Renal cortical epithelial cell (primary cell): ENCODE measurements at regions not wholly inside any gene's neighbourhood (a gene's known extent, or its start where the extent isn't known, plus 50 kb on each side); places are given as distances from the start of the nearest gene placed in this dataset.

Experiments used
- DNase-seq: peaks from one replicate; pipeline ENCODE4 v3.0.0-alpha.2; 2011; ENCODE audit warnings: low read depth

- peak; percentile 2 for DNase-seq
These were observed 101.8 kb downstream of the SAMD9 start for GRCh38 chr7:93015779-93016481.

- peak; percentile 40 for DNase-seq
These were observed 102.5 kb downstream of the SAMD9 start for GRCh38 chr7:93015101-93015778.

GRCh38 chr7:93014410-93014809 is 103.4 kb downstream of the SAMD9 start:
- peak; percentile 20 for DNase-seq

GRCh38 chr7:93013446-93014061 is 104.2 kb downstream of the SAMD9 start:
- no peak for DNase-seq

- DNase-seq: peak; percentile 74
These were observed 106.2 kb downstream of the SAMD9 start for GRCh38 chr7:93011351-93012294.

- no peak for DNase-seq
These were observed 108.9 kb downstream of the SAMD9 start for GRCh38 chr7:93008833-93009232.

- no peak for DNase-seq
These were observed 111.2 kb downstream of the SAMD9 start for GRCh38 chr7:93006480-93007095.

GRCh38 chr7:93004906-93005305 is 112.9 kb downstream of the SAMD9 start:
- no peak for DNase-seq

- no peak for DNase-seq
These were observed 120.1 kb downstream of the SAMD9 start for GRCh38 chr7:92997719-92998118.

- DNase-seq: no peak
These were observed 120.6 kb downstream of the SAMD9 start for GRCh38 chr7:92997152-92997551.

- DNase-seq: no peak
These were observed 122.9 kb downstream of the SAMD9 start for GRCh38 chr7:92994901-92995300.

- DNase-seq: no peak
These were observed 124.8 kb downstream of the SAMD9 start for GRCh38 chr7:92992932-92993331.

- no peak for DNase-seq
These were observed 125.3 kb downstream of the SAMD9 start for GRCh38 chr7:92992483-92992882.

- no peak for DNase-seq
These were observed 126.6 kb downstream of the SAMD9 start for GRCh38 chr7:92991190-92991589.

- no peak for DNase-seq
These were observed 128.7 kb downstream of the SAMD9 start for GRCh38 chr7:92988941-92989545.

GRCh38 chr7:92988051-92988450 is 129.7 kb downstream of the SAMD9 start:
- peak; percentile 78 for DNase-seq

- DNase-seq: no peak
These were observed 130.2 kb downstream of the SAMD9 start for GRCh38 chr7:92987538-92987937.

- DNase-seq: no peak
These were observed 130.7 kb downstream of the SAMD9 start for GRCh38 chr7:92987095-92987494.

GRCh38 chr7:92982928-92983327 is 134.9 kb downstream of the SAMD9 start:
- no peak for DNase-seq

- no peak for DNase-seq
These were observed 140.6 kb upstream of the CDK6 start for GRCh38 chr7:92976931-92977330.

- no peak for DNase-seq
These were observed 137.6 kb upstream of the CDK6 start for GRCh38 chr7:92973974-92974373.
